Stimulated activated CD4-positive, alpha-beta T cell treated with anti-CD3 and anti-CD28 coated beads, Interleukin-1b, Interleukin-23, amount 100 ng/mL, for 24 hours (primary cell): ENCODE measurements at regions not wholly inside any gene's neighbourhood (a gene's known extent, or its start where the extent isn't known, plus 50 kb on each side); places are given as distances from the start of the nearest gene placed in this dataset.

Experiments used
- DNase-seq, 4 experiments: peaks; one replicate each; pipeline ENCODE4 v3.0.0-alpha.2; 2020; ENCODE audit warnings: low read depth in 4 of 4, low spot score in 1 of 4

GRCh38 chr4:152269448-152270191 is 266.3 kb downstream of the FBXW7 start:
- no peak for DNase-seq

- no peak for DNase-seq
Observed at GRCh38 chr4:152267811-152268210, 268.1 kb downstream of the FBXW7 start.

GRCh38 chr4:152266831-152267480 is 268.9 kb downstream of the FBXW7 start:
- no peak for DNase-seq

GRCh38 chr4:152265149-152265621 is 270.7 kb downstream of the FBXW7 start:
- no peak for DNase-seq

GRCh38 chr4:152264106-152264505 is 271.8 kb downstream of the FBXW7 start:
- DNase-seq = no peak

GRCh38 chr4:152259866-152260265 is 276.0 kb downstream of the FBXW7 start:
- DNase-seq = no peak

GRCh38 chr4:152258804-152259708 is 276.8 kb downstream of the FBXW7 start:
- no peak for DNase-seq

- DNase-seq = no peak
Observed at GRCh38 chr4:152258391-152258790, 277.5 kb downstream of the FBXW7 start.

- DNase-seq = no peak
Observed at GRCh38 chr4:152257601-152258066, 278.3 kb downstream of the FBXW7 start.

GRCh38 chr4:152256996-152257395 is 278.9 kb downstream of the FBXW7 start:
- DNase-seq = no peak

GRCh38 chr4:152255437-152255836 is 280.5 kb downstream of the FBXW7 start:
- DNase-seq = peak in 1 of 4 experiments; percentile 24

GRCh38 chr4:152248347-152248746 is 287.5 kb downstream of the FBXW7 start:
- DNase-seq = no peak

- DNase-seq = no peak
Observed at GRCh38 chr4:152247271-152247975, 288.5 kb downstream of the FBXW7 start.

- no peak for DNase-seq
Observed at GRCh38 chr4:152246659-152247058, 289.2 kb downstream of the FBXW7 start.

- no peak for DNase-seq
Observed at GRCh38 chr4:152245680-152246079, 290.2 kb downstream of the FBXW7 start.

GRCh38 chr4:152244659-152245058 is 291.2 kb downstream of the FBXW7 start:
- no peak for DNase-seq

- no peak for DNase-seq
Observed at GRCh38 chr4:152243896-152244595, 291.8 kb downstream of the FBXW7 start.

GRCh38 chr4:152243206-152243605 is 292.7 kb downstream of the FBXW7 start:
- DNase-seq = no peak

- no peak for DNase-seq
Observed at GRCh38 chr4:152240232-152240631, 295.7 kb downstream of the FBXW7 start.

- DNase-seq = no peak
Observed at GRCh38 chr4:152239216-152239615, 296.7 kb downstream of the FBXW7 start.
